Natural killer cell (primary cell): ENCODE measurements at regions not wholly inside any gene's neighbourhood (a gene's known extent, or its start where the extent isn't known, plus 50 kb on each side); places are given as distances from the start of the nearest gene placed in this dataset.

Experiments used
- ATAC-seq, 3 donors: fragments of 150-1000 bp in 2 of 3; fragments of 200-7000 bp in 1 of 3; cut with Tn5 transposase; 1 replicate in 1 of 3; 2 replicates in 2 of 3; pipeline ENCODE4 v1.10.0; 2021; ENCODE audit warnings: mild to moderate bottlenecking in 2 of 3, moderate library complexity in 2 of 3
- DNase-seq, 2 donors: peaks; one replicate each; pipeline versions ENCODE4 v3.0.0 to v3.0.0-alpha.2; 2013 to 2021; ENCODE audit warnings: mixed read lengths in 1 of 2
- H3K27ac ChIP-seq: one replicate; pipeline ENCODE4 v1.5.1; 2013; ENCODE audit warnings: mild to moderate bottlenecking, low read length
- H3K27me3 ChIP-seq: one replicate; pipeline ENCODE4 v1.6.1; 2013; ENCODE audit warnings: low read length; ENCODE audit not compliant: control insufficient read depth, insufficient read depth
- H3K36me3 ChIP-seq: one replicate; pipeline ENCODE4 v1.6.1; 2013; ENCODE audit warnings: low read length; ENCODE audit not compliant: control insufficient read depth, insufficient read depth
- H3K4me1 ChIP-seq: one replicate; pipeline ENCODE4 v1.6.1; 2013; ENCODE audit warnings: low read length; ENCODE audit not compliant: control insufficient read depth, insufficient read depth
- H3K4me3 ChIP-seq: one replicate; pipeline ENCODE4 v1.5.1; 2013; ENCODE audit warnings: low read length
- H3K9me3 ChIP-seq: one replicate; pipeline ENCODE4 v1.6.1; 2013; ENCODE audit warnings: low read length; ENCODE audit not compliant: control insufficient read depth, insufficient read depth
- H3K27ac Mint-ChIP-seq, 2 donors: one replicate each; pipeline ENCODE4 v1.8.0; 2022; ENCODE audit warnings: mild to moderate bottlenecking in 2 of 2, mixed read lengths in 2 of 2, moderate library complexity in 1 of 2
- H3K27me3 Mint-ChIP-seq, 2 donors: one replicate each; pipeline ENCODE4 v1.8.0; 2022; ENCODE audit warnings: low read depth in 2 of 2, mixed read lengths in 2 of 2
- H3K36me3 Mint-ChIP-seq: one replicate; pipeline ENCODE4 v1.8.0; 2022; ENCODE audit warnings: mixed read lengths
- H3K4me1 Mint-ChIP-seq, 2 donors: one replicate each; pipeline ENCODE4 v1.8.0; 2022; ENCODE audit warnings: mixed read lengths in 2 of 2
- H3K4me3 Mint-ChIP-seq: one replicate; pipeline ENCODE4 v1.8.0; 2022; ENCODE audit warnings: mild to moderate bottlenecking, moderate library complexity, mixed read lengths
- H3K9me3 Mint-ChIP-seq, 2 donors: one replicate each; pipeline ENCODE4 v1.8.0; 2022; ENCODE audit warnings: mixed read lengths in 2 of 2
- CTCF ChIP-seq: fragments of 200-600 bp; IDR thresholded peaks from one replicate; pipeline ENCODE4 v1.8.0; 2022; ENCODE audit warnings: antibody characterized with exemption
- WGBS: methylation state at CpG from one replicate; pipeline ENCODE4 v1.1.7; 2013; ENCODE audit warnings: missing lambda C conversion rate; ENCODE audit not compliant: insufficient coverage; 5-methylcytosine and 5-hydroxymethylcytosine counted together
- intact Hi-C: fragments of 100-400 bp; cut with micrococcal nuclease; formaldehyde crosslinking; loops from one replicate; pipeline ENCODE4 v1.14.2; 2022

- Mint-ChIP-seq H3K4me3 (no peak overlapping the region), H3K27me3 (no peaks in the 10 kb centered on the region), H3K9me3 (peaks cover 8 to 9% of the 10 kb centered on the region in 2 donors), H3K27ac (no peak overlapping the region), H3K36me3 (no peaks in the 10 kb centered on the region), H3K4me1 (no peaks in the 10 kb centered on the region)
- Histone ChIP-seq H3K27me3 (no peaks in the 10 kb centered on the region), H3K36me3 (no peaks in the 10 kb centered on the region), H3K27ac (no peak overlapping the region), H3K9me3 (no peaks in the 10 kb centered on the region), H3K4me1 (no peaks in the 10 kb centered on the region), H3K4me3 (no peak overlapping the region)
- WGBS, result 81% methylated on average over 3 of the region's 3 CpGs
- intact Hi-C loops, result no loop called here
- ATAC-seq (no peak), DNase-seq (no peak)
- no peak for TF ChIP-seq CTCF
Measured at GRCh38 chr4:97496298-97496873, 646.9 kb downstream of the STPG2 start.

- no peak overlapping the region for H3K27ac ChIP-seq
- no peaks in the 10 kb centered on the region for H3K36me3 ChIP-seq
- H3K9me3 ChIP-seq, result no peaks in the 10 kb centered on the region
- no peaks in the 10 kb centered on the region for H3K4me1 ChIP-seq
- no peak overlapping the region for H3K4me3 ChIP-seq
- no peak for DNase-seq
- no peak for TF ChIP-seq CTCF
- Mint-ChIP-seq H3K4me1 (no peaks in the 10 kb centered on the region), H3K27ac (no peak overlapping the region), H3K4me3 (no peak overlapping the region), H3K36me3 (no peaks in the 10 kb centered on the region), H3K27me3 (no peaks in the 10 kb centered on the region), H3K9me3 (peaks cover 0 to 2% of the 10 kb centered on the region in 2 donors)
- 85% methylated on average over 1 of the region's 3 CpGs for WGBS
- intact Hi-C loops, result no loop called here
- no peaks in the 10 kb centered on the region for H3K27me3 ChIP-seq
- no peak for ATAC-seq
Measured at GRCh38 chr4:97498875-97499274, 644.4 kb downstream of the STPG2 start.

- Mint-ChIP-seq H3K36me3 (no peaks in the 10 kb centered on the region), H3K4me1 (no peaks in the 10 kb centered on the region), H3K9me3 (peaks cover 0 to 2% of the 10 kb centered on the region in 2 donors), H3K27ac (no peak overlapping the region), H3K27me3 (no peaks in the 10 kb centered on the region), H3K4me3 (no peak overlapping the region)
- Histone ChIP-seq H3K27me3 (no peaks in the 10 kb centered on the region), H3K4me1 (no peaks in the 10 kb centered on the region), H3K4me3 (no peak overlapping the region), H3K9me3 (no peaks in the 10 kb centered on the region), H3K27ac (no peak overlapping the region), H3K36me3 (no peaks in the 10 kb centered on the region)
- no peak for DNase-seq
- 96% methylated on average over 2 of the region's 2 CpGs for WGBS
- intact Hi-C loops, result no loop called here
- TF ChIP-seq CTCF, result no peak
- ATAC-seq, result no peak
Measured at GRCh38 chr4:97500423-97500822, 642.9 kb downstream of the STPG2 start.

GRCh38 chr4:97504713-97505112, 638.6 kb downstream of the STPG2 start:
- intact Hi-C loops, result no loop called here
- Histone ChIP-seq H3K4me1 (no peaks in the 10 kb centered on the region), H3K9me3 (no peaks in the 10 kb centered on the region), H3K36me3 (no peaks in the 10 kb centered on the region), H3K27me3 (no peaks in the 10 kb centered on the region), H3K4me3 (no peak overlapping the region), H3K27ac (no peak overlapping the region)
- no peak overlapping the region for H3K4me3 Mint-ChIP-seq
- no peaks in the 10 kb centered on the region for H3K27me3 Mint-ChIP-seq
- H3K4me1 Mint-ChIP-seq, result no peaks in the 10 kb centered on the region
- no peaks in the 10 kb centered on the region for H3K36me3 Mint-ChIP-seq
- no peak for TF ChIP-seq CTCF
- peaks cover 2 to 13% of the 10 kb centered on the region in 2 donors for H3K9me3 Mint-ChIP-seq
- ATAC-seq (no peak), DNase-seq (no peak)
- no peak overlapping the region for H3K27ac Mint-ChIP-seq
